COLO668 (cell line): ENCODE measurements at regions not wholly inside any gene's neighbourhood (a gene's known extent, or its start where the extent isn't known, plus 50 kb on each side); places are given as distances from the start of the nearest gene placed in this dataset.

Experiments
- DNase-seq: peaks from one replicate; lab custom pipeline; 2025; ENCODE audit not compliant: unreplicated experiment; lab: John Stamatoyannopoulos, UW

- no peak for DNase-seq
Measured at GRCh38 chr19:32255536-32256295, 89.7 kb upstream of the ZNF507 start.

- DNase-seq = no peak
Measured at GRCh38 chr19:32256341-32256975, 89.0 kb upstream of the ZNF507 start.

GRCh38 chr19:32257326-32258073 lies 87.9 kb upstream of the ZNF507 start:
- no peak for DNase-seq

GRCh38 chr19:32258167-32258566 lies 87.2 kb upstream of the ZNF507 start:
- no peak for DNase-seq

- no peak for DNase-seq
Measured at GRCh38 chr19:32264568-32264967, 80.8 kb upstream of the ZNF507 start.

GRCh38 chr19:32265995-32266394 lies 79.4 kb upstream of the ZNF507 start:
- DNase-seq = no peak

GRCh38 chr19:32266460-32266859 lies 79.0 kb upstream of the ZNF507 start:
- no peak for DNase-seq

GRCh38 chr19:32268381-32268780 lies 77.0 kb upstream of the ZNF507 start:
- no peak for DNase-seq

- no peak for DNase-seq
Measured at GRCh38 chr19:32269831-32270230, 75.6 kb upstream of the ZNF507 start.

GRCh38 chr19:32273483-32273882 lies 71.9 kb upstream of the ZNF507 start:
- DNase-seq = no peak

GRCh38 chr19:32287086-32287485 lies 58.3 kb upstream of the ZNF507 start:
- no peak for DNase-seq

GRCh38 chr19:32287811-32288227 lies 57.6 kb upstream of the ZNF507 start:
- DNase-seq = peak; percentile 30

GRCh38 chr19:32289566-32290210 lies 55.7 kb upstream of the ZNF507 start:
- DNase-seq = no peak

GRCh38 chr19:32291876-32292275 lies 53.5 kb upstream of the ZNF507 start:
- no peak for DNase-seq

- no peak for DNase-seq
Measured at GRCh38 chr19:32294871-32295438, 50.5 kb upstream of the ZNF507 start.
